HL-60 (cell line): ENCODE measurements at regions not wholly inside any gene's neighbourhood (a gene's known extent, or its start where the extent isn't known, plus 50 kb on each side); places are given as distances from the start of the nearest gene placed in this dataset.

Experiments used
- GABPA ChIP-seq: IDR thresholded peaks from 2 replicates; pipeline ENCODE4 v1.6.1; 2012; ENCODE audit warnings: low read depth
- POLR2AphosphoS5 ChIP-seq: IDR thresholded peaks from 2 replicates; pipeline ENCODE4 v1.6.1; 2012; ENCODE audit warnings: low read depth
- SPI1 ChIP-seq: IDR thresholded peaks from 2 replicates; pipeline ENCODE4 v1.6.1; 2012; ENCODE audit warnings: low read depth, mild to moderate bottlenecking, borderline replicate concordance
- TF ChIP-seq, protein P1 (sequence below): IDR thresholded peaks from one replicate; pipeline ENCODE4 v1.5.1; 2011; ENCODE audit warnings: low read length, control low read depth, inconsistent platforms; ENCODE audit not compliant: insufficient read depth
- TF ChIP-seq, protein P2 (sequence below): IDR thresholded peaks from 2 replicates; pipeline ENCODE4 v1.6.1; 2012; ENCODE audit warnings: low read depth; ENCODE audit not compliant: insufficient replicate concordance

DNA sequence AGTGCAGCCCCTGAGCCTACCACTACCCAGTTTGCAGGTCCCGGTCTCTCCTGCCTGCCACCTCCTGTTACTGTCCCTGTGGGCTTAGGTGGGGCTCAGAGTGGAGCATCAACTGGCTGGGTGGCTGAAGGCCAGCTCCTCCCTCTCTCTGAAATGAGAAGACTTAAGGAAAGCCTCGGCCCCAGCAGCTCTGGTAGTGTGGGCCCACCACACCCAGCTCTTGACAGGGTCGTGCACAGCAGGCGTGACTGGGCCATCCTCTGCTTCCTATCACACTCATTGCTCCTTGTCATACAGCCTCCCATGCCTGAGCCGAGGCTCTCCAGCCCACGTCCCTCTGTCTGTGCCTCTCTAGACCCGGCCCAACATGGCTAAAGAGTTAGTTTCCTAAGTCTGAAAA lies 142.7 kb upstream of the LINGO1 start:
- TF ChIP-seq, protein P1, sequence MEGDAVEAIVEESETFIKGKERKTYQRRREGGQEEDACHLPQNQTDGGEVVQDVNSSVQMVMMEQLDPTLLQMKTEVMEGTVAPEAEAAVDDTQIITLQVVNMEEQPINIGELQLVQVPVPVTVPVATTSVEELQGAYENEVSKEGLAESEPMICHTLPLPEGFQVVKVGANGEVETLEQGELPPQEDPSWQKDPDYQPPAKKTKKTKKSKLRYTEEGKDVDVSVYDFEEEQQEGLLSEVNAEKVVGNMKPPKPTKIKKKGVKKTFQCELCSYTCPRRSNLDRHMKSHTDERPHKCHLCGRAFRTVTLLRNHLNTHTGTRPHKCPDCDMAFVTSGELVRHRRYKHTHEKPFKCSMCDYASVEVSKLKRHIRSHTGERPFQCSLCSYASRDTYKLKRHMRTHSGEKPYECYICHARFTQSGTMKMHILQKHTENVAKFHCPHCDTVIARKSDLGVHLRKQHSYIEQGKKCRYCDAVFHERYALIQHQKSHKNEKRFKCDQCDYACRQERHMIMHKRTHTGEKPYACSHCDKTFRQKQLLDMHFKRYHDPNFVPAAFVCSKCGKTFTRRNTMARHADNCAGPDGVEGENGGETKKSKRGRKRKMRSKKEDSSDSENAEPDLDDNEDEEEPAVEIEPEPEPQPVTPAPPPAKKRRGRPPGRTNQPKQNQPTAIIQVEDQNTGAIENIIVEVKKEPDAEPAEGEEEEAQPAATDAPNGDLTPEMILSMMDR = no peak
- TF ChIP-seq POLR2AphosphoS5 (no peak), SPI1 (no peak), GABPA (no peak)
- TF ChIP-seq, protein P2, sequence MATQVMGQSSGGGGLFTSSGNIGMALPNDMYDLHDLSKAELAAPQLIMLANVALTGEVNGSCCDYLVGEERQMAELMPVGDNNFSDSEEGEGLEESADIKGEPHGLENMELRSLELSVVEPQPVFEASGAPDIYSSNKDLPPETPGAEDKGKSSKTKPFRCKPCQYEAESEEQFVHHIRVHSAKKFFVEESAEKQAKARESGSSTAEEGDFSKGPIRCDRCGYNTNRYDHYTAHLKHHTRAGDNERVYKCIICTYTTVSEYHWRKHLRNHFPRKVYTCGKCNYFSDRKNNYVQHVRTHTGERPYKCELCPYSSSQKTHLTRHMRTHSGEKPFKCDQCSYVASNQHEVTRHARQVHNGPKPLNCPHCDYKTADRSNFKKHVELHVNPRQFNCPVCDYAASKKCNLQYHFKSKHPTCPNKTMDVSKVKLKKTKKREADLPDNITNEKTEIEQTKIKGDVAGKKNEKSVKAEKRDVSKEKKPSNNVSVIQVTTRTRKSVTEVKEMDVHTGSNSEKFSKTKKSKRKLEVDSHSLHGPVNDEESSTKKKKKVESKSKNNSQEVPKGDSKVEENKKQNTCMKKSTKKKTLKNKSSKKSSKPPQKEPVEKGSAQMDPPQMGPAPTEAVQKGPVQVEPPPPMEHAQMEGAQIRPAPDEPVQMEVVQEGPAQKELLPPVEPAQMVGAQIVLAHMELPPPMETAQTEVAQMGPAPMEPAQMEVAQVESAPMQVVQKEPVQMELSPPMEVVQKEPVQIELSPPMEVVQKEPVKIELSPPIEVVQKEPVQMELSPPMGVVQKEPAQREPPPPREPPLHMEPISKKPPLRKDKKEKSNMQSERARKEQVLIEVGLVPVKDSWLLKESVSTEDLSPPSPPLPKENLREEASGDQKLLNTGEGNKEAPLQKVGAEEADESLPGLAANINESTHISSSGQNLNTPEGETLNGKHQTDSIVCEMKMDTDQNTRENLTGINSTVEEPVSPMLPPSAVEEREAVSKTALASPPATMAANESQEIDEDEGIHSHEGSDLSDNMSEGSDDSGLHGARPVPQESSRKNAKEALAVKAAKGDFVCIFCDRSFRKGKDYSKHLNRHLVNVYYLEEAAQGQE = no peak
